OCI-LY7 (cell line): ENCODE measurements at regions not wholly inside any gene's neighbourhood (a gene's known extent, or its start where the extent isn't known, plus 50 kb on each side); places are given as distances from the start of the nearest gene placed in this dataset.

Experiments
- CTCF ChIP-seq: fragments of 200-600 bp; sonication (generic); conservative IDR thresholded peaks from 2 replicates; pipeline ENCODE4 v1.5.1; 2014; ENCODE audit warnings: mild to moderate bottlenecking, antibody characterized with exemption, low read length, moderate library complexity, mixed read lengths
- EZH2phosphoT487 ChIP-seq: fragments of 200-600 bp; sonication (generic); IDR thresholded peaks from 2 replicates; pipeline ENCODE4 v1.6.1; 2018; ENCODE audit warnings: low read depth, borderline replicate concordance, mild to moderate bottlenecking, mixed run types, antibody characterized with exemption, low read length, moderate library complexity, mixed read lengths

- TF ChIP-seq CTCF, result no peak
- TF ChIP-seq EZH2phosphoT487, result no peak
Observed at GRCh38 chr15:96123630-96124187, 206.8 kb upstream of the NR2F2 start.
